Stimulated activated CD8-positive, alpha-beta memory T cell treated with anti-CD3 and anti-CD28 coated beads, Interleukin-4, amount 100 ng/mL, for 1 hour (primary cell): ENCODE measurements at regions not wholly inside any gene's neighbourhood (a gene's known extent, or its start where the extent isn't known, plus 50 kb on each side); places are given as distances from the start of the nearest gene placed in this dataset.
"Not testable (repeated sequence)": the region's sequence is repeated elsewhere in the genome, so short reads cannot be mapped to it uniquely, and the experiment has no call there.

Source experiments
- DNase-seq, 2 donors: peaks; one replicate each; pipeline ENCODE4 v3.0.0-alpha.2; 2020; ENCODE audit warnings: low read depth in 2 of 2, low spot score in 1 of 2

GRCh38 chr11:38173676-38174075, 1575.6 kb upstream of the RAG2 start:
- DNase-seq, result no peak

- DNase-seq, result no peak
Observed at GRCh38 chr11:38169286-38169685, 1571.2 kb upstream of the RAG2 start.

DNA sequence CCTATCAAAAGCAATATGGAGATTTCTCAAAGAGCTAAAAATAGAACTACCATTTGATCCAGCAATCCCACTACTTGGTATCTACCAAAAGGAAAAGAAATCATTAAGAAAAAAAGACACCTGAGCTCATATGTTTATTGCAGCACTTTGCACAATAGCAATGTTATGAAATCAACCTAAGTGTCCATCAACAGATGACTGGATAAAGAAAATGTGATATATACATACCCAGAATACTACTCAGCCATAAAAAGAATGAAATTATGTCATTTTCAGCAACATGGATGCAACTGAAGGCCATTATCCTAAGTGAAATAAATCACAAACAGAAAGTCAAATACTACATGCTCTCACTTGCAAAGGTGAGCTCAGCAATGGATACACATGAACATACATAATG, 1565.5 kb upstream of the RAG2 start:
- no peak for DNase-seq

DNA sequence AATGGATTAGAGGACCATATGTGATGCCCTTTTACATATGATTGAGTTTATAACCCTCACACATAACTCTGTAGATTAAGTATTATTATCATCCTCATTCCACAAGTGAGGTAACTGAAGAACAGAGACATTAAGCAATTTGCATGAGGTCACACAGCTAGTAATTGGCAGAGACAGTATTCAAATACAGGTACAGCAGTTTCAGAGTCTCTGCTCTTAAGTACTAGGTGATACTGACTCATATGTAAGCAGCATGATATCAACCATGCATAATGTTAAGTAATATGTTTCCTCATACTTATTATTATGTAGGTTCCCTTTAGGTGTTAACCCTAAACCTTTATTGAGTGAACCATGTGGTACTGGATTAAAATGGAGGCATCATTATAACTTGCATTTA, 1562.4 kb upstream of the RAG2 start:
- no peak for DNase-seq

GRCh38 chr11:38159038-38159437, 1561.0 kb upstream of the RAG2 start:
- DNase-seq, result no peak

DNA sequence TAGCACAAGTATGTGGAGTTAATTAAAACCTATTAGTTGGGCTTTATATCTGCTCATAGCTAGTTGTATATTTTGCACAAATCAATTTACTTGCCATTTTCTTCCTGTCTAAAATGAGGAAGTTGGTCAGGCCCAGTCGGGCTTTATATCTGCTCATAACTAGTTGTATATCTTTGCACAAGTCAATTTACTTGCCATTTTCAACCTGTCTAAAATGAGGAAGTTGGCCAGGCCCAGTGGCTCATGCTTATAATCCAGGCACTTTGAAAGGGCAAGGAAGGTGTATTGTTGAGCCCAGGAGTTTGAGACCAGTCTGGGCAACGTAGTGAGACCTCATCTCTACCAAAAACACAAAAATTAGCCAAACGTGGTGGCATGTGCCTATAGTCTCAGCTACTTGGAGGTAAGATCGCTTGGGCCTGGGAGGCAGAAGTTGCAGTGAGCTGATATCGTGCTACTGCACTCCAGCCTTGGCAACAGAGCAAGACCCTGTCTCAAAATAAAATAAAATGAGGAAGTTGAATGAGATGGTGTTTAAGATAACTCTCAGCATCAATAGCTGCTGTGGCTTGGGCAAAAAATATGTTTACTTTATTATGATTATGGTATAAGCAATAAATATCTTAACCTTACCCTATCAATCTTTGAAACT, 1558.6 kb upstream of the RAG2 start:
- DNase-seq, result no peak

- no peak for DNase-seq
Observed at GRCh38 chr11:38155856-38156255, 1557.8 kb upstream of the RAG2 start.

- no peak for DNase-seq
Observed at GRCh38 chr11:38153985-38154384, 1555.9 kb upstream of the RAG2 start.

GRCh38 chr11:38143852-38144251, 1545.8 kb upstream of the RAG2 start:
- DNase-seq, result no peak

DNA sequence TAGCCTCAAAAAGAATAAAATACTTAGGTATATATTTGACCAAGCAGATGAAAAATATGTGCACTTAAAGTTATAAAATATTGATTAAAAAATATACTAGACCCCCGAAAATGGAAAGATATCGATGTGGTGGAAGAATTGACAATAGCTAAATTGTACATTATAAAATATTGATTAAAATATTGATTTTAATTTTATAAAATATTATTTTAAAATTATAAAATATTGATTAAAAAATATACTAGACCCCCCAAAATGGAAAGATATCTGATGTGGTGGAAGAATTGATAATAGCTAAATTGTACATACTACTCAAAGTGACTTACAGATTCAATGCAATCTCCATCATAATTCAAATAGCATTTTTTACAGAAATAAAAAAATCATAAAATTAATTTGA, 1540.9 kb upstream of the RAG2 start:
- DNase-seq, result no peak

- DNase-seq, result no peak
Observed at GRCh38 chr11:38136887-38137286, 1538.9 kb upstream of the RAG2 start.

- DNase-seq, result no peak
Observed at GRCh38 chr11:38131535-38131934, 1533.5 kb upstream of the RAG2 start.

GRCh38 chr11:38130976-38131375, 1532.9 kb upstream of the RAG2 start:
- no peak for DNase-seq

- no peak for DNase-seq
Observed at GRCh38 chr11:38130514-38130913, 1532.5 kb upstream of the RAG2 start.

GRCh38 chr11:38123673-38124072, 1525.6 kb upstream of the RAG2 start:
- no peak for DNase-seq

- not testable (repeated sequence) for DNase-seq
Observed at GRCh38 chr11:38116616-38117015, 1518.6 kb upstream of the RAG2 start.

GRCh38 chr11:38115381-38115780, 1517.3 kb upstream of the RAG2 start:
- not testable (repeated sequence) for DNase-seq

DNA sequence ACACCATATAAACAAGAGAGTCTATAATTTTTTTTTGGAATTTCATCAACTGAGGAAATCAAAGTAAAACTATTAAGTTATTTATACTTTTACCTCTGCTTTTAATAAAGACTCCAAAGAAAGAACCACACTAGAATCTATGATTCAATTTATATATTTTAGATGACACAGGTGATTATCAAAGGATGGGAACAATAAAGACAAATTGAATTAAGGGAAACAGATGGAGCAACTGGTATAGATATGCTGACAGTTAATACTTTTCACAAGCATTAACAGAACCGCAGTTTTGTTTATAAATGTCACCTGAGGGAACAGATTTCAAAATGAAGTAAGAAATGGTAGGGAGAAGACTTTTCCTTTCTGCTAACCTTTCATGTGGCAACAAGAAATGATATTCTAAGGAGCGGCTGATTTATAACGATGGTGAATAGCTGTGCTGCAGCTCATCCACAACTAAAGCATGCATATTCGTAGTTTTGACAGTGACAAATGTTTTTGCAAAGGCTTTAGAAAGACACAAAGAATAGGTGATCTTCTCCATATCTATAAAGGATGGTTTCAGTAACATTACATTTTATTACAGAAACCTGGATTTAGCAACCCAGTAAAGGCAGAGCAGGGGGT, 1502.9 kb upstream of the RAG2 start:
- DNase-seq, result no peak

GRCh38 chr11:38095268-38095667, 1497.2 kb upstream of the RAG2 start:
- no peak for DNase-seq

DNA sequence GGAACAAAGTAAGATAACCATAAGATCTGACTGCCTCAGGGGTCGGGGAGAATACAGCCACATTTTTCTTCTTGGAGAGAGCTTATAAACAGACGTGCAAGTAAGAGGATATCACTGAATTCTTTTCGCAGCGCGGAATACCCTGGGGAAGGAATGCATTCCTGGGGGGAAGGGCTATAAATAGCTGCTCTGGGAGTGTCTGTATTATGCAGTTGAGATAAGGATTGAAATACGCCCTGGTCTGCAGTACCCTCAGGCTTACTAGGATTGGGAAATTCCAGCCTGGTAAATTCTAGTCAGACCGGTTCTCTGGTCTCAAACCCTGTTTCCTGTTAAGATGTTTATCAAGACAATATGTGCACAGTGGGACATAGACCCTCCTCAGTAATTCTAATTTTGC, 1491.7 kb upstream of the RAG2 start:
- DNase-seq, result no peak

DNA sequence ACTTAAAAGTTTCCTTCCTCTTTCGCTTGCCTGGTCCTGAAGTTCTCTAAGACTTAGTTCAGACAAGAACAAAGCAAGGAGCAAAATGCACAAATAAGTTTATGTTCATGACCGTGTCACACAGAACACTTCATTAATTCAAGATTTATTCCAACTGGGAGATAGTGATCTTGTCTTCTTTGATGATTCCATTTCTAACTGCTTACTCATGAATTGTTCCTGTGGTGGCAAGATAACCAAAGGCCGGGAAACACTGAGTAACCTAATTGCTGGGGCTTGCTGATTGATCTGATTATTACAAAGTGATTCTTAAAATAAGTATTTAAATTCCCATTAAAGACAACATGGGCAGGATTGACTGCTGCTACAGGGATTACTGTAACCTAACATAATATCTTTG, 1462.9 kb upstream of the RAG2 start:
- DNase-seq, result no peak

GRCh38 chr11:38060136-38060535, 1462.1 kb upstream of the RAG2 start:
- no peak for DNase-seq

DNA sequence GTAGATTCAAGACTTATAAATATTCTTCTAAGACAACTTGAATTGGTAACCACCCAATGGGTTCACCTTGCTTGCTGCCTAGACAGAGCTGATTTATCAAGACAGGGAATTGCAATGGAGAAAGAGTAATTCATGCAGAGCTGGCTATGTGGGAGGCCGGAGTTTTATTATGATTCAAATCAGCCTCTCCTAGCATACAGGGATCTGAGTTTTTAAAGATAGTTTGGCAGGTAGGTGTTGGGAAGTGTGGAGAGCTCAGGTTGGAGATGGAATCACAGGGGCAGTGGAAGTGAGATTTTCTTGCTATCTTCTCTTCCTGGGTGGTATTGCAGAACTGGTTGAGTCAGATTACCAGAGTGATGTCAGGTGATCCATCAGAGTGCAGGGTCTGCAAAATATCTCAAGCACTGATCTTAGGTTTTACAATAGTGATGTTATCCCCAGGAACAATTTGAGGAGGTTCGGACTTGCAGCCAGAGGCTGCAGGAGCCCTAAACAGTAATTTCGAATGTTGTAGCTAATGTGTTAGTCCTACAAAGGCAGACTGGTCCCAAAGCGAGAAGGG, 1448.6 kb upstream of the RAG2 start:
- DNase-seq, result no peak
